NOMO-1 treated with DMSO at 0.1 percent for 48 hours (cell line): ENCODE measurements at regions not wholly inside any gene's neighbourhood (a gene's known extent, or its start where the extent isn't known, plus 50 kb on each side); places are given as distances from the start of the nearest gene placed in this dataset.
"Not testable (repeated sequence)": the region's sequence is repeated elsewhere in the genome, so short reads cannot be mapped to it uniquely, and the experiment has no call there.

Experiments
- DNase-seq: peaks from one replicate; lab custom pipeline; 2025; ENCODE audit not compliant: unreplicated experiment; lab: John Stamatoyannopoulos, UW

GRCh38 chr6:80440496-80441115 is 334.1 kb downstream of the BCKDHB start:
- DNase-seq: peak; percentile 22

- no peak for DNase-seq
Observed at GRCh38 chr6:80439721-80440470, 333.4 kb downstream of the BCKDHB start.

DNA sequence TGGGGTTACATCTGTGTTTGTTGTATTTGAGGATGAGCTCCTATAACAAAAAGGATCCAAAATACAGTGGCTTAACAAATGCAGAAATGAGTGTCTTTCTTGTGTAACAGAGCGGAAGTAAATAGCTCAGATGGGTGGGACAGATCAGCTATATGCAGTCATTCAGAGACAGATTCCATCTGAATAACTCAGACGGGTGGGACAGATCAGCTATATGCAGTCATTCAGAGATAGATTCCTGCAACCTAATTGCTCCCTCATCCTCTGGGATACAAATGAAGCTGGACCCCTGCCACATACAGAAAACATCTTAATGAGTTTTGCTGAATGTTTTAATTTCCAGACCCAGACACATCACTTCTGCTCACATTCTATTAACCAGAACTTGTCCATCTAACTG is 332.3 kb downstream of the BCKDHB start:
- no peak for DNase-seq

- no peak for DNase-seq
Observed at GRCh38 chr6:80437801-80438200, 331.3 kb downstream of the BCKDHB start.

DNA sequence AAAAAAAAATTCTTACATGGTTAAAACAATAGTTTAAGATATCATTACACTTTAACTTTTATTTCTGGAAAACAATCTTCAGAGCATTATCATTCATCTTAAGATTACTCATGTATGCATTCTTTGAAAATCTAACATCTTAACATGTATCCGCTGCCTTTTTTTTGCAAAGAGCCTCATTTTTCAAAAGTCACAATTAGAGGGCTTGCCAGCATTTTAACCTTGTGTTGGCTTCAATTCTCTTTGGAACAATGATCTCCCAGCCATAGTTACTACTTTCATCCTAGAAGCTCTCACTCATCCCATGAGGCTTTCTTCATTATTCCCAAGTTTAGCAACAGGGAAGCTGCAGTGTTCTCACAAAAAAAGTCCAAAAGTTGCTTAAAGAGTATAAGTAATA is 330.8 kb downstream of the BCKDHB start:
- no peak for DNase-seq

DNA sequence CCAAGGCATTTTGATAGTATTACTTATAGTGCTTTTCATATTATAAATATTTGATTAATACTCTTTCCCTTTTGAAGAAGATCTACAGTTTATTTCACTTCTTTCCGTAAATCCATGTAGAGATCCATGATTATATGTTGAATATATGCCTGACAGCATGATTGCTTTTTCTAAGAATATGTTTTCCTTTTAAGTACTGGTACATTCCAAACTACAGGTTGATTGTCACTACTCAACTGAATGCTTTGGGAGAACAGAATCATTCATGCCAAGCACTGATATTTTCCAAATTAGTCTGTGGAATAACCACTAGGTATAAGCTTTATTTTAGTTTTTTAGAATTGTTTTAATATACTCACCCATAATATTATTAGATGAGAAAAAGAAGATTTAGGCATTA is 330.2 kb downstream of the BCKDHB start:
- no peak for DNase-seq

DNA sequence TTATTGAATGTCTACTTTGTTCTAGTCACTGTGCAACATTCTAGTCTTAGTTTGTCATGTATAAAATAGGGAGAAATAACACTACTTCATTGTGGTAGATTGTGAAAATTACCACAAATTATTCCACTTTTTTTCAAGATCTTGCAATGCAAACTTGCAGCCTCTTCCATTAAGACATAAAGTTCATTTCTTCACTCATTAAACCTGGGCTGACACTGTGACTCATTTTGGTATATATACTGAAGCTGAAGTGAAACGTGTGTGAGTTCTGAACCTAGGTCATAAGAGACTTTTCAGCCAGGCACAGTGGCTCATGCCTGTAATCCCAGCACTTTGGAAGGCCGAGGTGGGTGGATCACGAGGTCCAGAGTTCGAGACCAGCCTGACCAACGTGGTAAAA is 329.0 kb downstream of the BCKDHB start:
- DNase-seq: no peak

DNA sequence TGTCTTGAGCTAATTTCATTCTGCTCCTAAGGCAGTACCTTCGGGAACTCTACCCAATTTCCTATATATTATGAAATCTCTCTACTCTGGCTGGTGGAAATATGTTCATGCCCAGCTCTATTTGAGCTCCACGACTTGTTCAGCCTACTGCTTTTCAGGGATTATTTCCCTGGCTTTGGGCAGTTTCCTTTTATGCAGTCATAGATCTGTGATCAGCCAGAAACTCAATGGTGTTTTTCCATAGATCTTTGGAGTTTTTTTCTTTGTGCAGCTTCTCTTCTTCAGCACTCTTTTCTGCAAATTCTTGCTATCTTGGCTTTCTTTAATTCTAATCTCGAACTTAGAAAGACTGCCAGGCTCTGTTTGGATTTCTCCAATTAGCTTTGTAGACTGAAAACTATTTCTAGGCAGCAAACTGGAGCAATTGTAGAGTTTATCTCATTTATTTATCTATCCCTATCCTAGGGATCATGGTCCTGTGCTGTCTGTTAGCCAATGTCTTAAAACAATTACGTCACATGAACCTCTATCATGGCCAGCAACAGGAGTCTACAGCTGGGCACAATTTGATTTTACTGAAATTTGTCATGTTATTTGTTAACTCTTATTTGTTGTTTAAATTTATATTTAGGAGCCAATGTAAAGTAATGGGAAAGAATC is 328.4 kb downstream of the BCKDHB start:
- no peak for DNase-seq

DNA sequence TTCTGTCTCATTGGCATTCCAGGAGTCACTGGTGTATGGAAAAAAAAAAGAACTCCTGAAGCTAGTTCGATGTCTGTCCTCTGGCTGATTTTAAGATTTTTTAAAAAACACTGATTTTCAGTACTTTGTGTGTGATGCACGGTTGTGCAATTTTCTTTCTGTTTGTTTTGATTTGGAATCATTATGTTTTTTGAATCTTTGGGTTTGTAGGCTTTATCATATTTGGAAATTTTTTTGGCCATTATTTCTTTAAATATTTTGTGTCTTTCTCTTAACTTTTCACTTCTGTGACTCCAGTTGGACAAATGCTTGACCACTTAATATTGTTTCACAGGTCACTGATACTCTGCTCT is 327.2 kb downstream of the BCKDHB start:
- no peak for DNase-seq

GRCh38 chr6:80433010-80433672 is 326.7 kb downstream of the BCKDHB start:
- DNase-seq: no peak

DNA sequence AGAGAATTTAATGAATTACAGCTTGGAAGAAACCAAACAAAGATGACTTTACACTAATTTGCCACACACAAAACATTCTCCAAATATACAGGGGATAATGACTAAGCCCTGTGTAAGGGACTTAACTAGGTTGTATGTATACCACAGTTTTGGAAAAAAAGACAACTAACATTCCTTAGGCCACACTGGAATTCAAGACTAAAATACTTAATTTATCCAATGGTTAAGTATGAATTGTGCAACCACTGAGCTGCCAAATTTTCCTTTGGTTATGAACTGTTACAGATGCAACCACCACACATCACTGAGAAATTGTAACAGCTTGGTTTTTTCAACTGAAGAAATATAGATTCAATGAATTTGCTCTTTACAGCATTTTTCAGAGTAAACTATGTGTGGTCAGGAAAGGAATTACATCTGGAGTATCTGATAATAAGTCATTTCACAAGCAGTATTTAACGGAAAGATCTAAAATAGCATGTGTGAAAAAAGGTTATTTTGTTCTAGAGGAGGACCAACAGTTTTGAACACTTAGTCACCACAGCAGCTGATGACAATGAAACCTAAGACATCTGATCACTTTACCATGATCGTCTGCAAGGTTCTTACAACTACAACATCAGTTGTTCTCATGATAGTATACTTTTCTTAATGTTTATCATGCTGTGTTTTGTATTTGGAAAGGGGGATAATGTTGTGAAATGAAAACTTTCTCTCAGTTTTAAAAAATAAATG is 318.8 kb downstream of the BCKDHB start:
- DNase-seq: no peak

DNA sequence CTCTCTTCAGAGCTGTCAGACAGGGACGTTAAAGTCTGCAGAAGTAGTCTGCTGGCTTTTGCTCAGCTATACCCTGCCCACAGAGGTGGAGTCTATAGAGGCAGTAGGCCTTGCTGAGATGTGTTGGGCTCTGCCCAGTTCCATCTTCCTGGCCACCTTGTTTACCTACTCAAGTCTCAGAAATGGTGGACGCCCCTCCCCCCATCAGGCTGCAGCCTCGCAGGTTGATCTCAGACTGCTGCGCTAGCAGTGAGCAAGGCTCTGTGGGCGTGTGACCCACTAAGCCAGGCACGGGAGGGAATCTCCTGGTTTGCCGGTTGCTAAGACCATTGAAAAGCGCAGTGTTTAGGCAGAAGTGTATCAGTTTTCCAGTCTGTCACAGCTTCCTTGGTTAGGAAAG is 305.0 kb downstream of the BCKDHB start:
- DNase-seq: no peak

DNA sequence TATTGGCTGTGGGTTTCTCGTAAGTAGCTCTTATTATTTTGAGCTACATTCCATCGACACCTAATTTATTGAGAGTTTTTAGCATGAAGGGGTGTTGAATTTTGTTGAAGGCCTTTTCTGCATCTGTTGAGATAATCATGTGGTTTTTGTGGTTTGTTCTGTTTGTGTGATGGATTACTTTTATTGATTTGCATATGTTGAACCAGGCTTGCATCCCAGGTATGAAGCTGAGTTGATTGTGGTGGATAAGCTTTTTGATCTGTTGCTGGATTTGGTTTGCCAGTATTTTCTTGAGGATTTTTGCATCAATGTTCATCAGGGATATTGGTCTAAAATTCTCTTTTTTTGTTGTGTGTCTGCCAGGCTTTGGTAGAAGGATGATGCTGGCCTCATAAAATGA is 301.5 kb downstream of the BCKDHB start:
- not testable (repeated sequence) for DNase-seq

- no peak for DNase-seq
Observed at GRCh38 chr6:80404889-80405288, 298.4 kb downstream of the BCKDHB start.

DNA sequence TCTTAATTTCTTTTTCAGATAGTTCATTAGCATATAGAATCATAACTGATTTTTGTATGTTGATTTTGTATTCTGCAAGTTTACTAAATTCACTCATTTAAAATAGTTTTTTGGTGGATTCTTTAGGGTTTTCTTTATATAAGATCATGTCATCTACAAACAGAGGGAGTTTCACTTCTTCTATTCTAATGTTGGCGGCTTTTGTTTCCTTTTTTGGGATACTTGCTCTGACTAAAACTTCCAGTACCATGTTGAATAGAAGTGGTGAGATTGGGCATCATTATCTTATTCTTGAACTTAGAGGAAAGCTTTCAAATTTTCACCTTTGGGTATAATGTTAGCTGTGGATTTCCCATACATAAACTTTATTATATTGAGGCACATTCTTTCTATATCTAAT is 296.9 kb downstream of the BCKDHB start:
- DNase-seq: peak; percentile 23

- no peak for DNase-seq
Observed at GRCh38 chr6:80402266-80402665, 295.8 kb downstream of the BCKDHB start.
